Esophagus muscularis mucosa (tissue), 4 donors: ENCODE measurements at regions not wholly inside any gene's neighbourhood (a gene's known extent, or its start where the extent isn't known, plus 50 kb on each side); places are given as distances from the start of the nearest gene placed in this dataset.
A peak's percentile ranks its signal among the peaks of the same experiment; 100 is the strongest.

Experiments used
- DNase-seq: peaks from one replicate; pipeline ENCODE4 v3.0.0-alpha.2; 2017; ENCODE audit errors: extremely low spot score
- H3K27ac ChIP-seq, 4 donors: fragments of 200-600 bp; sonication (generic); replicated peaks in 1 of 4; 1 replicate in 3 of 4; 2 replicates in 1 of 4; pipeline ENCODE4 v1.5.1; 2016 to 2019; ENCODE audit warnings: mild to moderate bottlenecking in 1 of 4
- H3K27me3 ChIP-seq, 4 donors: fragments of 200-600 bp; sonication (generic); one replicate each; pipeline versions ENCODE4 v1.5.1 to v1.6.0; 2016 to 2019
- H3K36me3 ChIP-seq, 4 donors: fragments of 200-600 bp; sonication (generic); one replicate each; pipeline ENCODE4 v1.5.1; 2016 to 2019
- H3K4me1 ChIP-seq, 4 donors: fragments of 200-600 bp; sonication (generic); one replicate each; pipeline ENCODE4 v1.5.1; 2016 to 2019
- H3K4me3 ChIP-seq, 4 donors: fragments of 200-600 bp; sonication (generic); 1 replicate in 2 of 4; 2 replicates in 2 of 4; pipeline ENCODE4 v1.5.1; 2016 to 2019; ENCODE audit warnings: mild to moderate bottlenecking in 4 of 4, moderate library complexity in 1 of 4
- H3K9me3 ChIP-seq, 4 donors: fragments of 200-600 bp; sonication (generic); 1 replicate in 3 of 4; 2 replicates in 1 of 4; pipeline ENCODE4 v1.5.1; 2016 to 2019
- CTCF ChIP-seq, 3 experiments: fragments of 200-600 bp in 2 of 3; fragments of 450-650 bp in 1 of 3; sonication (generic) in 2 of 3; IDR thresholded peaks; one replicate each; pipeline ENCODE4 v1.5.1; 2017 to 2019; ENCODE audit warnings: antibody characterized with exemption in 3 of 3, mild to moderate bottlenecking in 2 of 3, moderate library complexity in 1 of 3
- EP300 ChIP-seq: sonication (generic); formaldehyde crosslinking; IDR thresholded peaks from one replicate; pipeline ENCODE4 v1.6.1; 2017; ENCODE audit warnings: antibody characterized with exemption
- POLR2A ChIP-seq: fragments of 450-650 bp; IDR thresholded peaks from one replicate; pipeline ENCODE4 v1.6.1; 2017; ENCODE audit warnings: antibody characterized with exemption, moderate library complexity, mild to moderate bottlenecking, low read depth
- POLR2AphosphoS5 ChIP-seq, 2 donors: sonication (generic); formaldehyde crosslinking; IDR thresholded peaks; one replicate each; pipeline ENCODE4 v1.6.1; 2017; ENCODE audit warnings: antibody characterized with exemption in 2 of 2
- WGBS: methylation state at CpG from one replicate; pipeline ENCODE4 v1.1.5; 2018; 5-methylcytosine and 5-hydroxymethylcytosine counted together
- intact Hi-C: fragments of 100-400 bp; cut with DNase I; formaldehyde crosslinking; loops from one replicate; pipeline ENCODE4 v1.15.1; 2023

GRCh38 chr7:132654150-132654549 is 77.9 kb upstream of the PLXNA4 start:
- Histone ChIP-seq H3K4me3 (no peak overlapping the region), H3K27ac (no peak overlapping the region), H3K9me3 (no peaks in the 10 kb centered on the region), H3K4me1 (peaks cover 0 to 10% (median 3%) of the 10 kb centered on the region in 4 donors), H3K27me3 (peaks cover 0 to 10% (median 0%) of the 10 kb centered on the region in 4 donors), H3K36me3 (no peaks in the 10 kb centered on the region)
- intact Hi-C loops, result no loop called here
- TF ChIP-seq CTCF (IDR thresholded peaks at IDR 0.05), result peak in 1 of 3 experiments; percentile 15
- TF ChIP-seq POLR2AphosphoS5 (IDR thresholded peaks at IDR 0.05), result no peak
- 68% methylated on average over 3 of the region's 3 CpGs for WGBS
- no peak for DNase-seq

- peaks cover 0 to 10% (median 0%) of the 10 kb centered on the region in 4 donors for H3K27me3 ChIP-seq
- no peak overlapping the region for H3K4me3 ChIP-seq
- no peak for TF ChIP-seq POLR2AphosphoS5 (IDR thresholded peaks at IDR 0.05)
- TF ChIP-seq EP300, result no peak
- TF ChIP-seq CTCF (IDR thresholded peaks at IDR 0.05), result no peak
- no peak for TF ChIP-seq POLR2A
- intact Hi-C loops, result no loop called here
- no peak for DNase-seq
- H3K4me1 ChIP-seq, result peaks cover 0 to 10% (median 3%) of the 10 kb centered on the region in 4 donors
- no peaks in the 10 kb centered on the region for H3K36me3 ChIP-seq
- WGBS, result 100% methylated on average over 3 of the region's 4 CpGs
- no peak overlapping the region for H3K27ac ChIP-seq
- H3K9me3 ChIP-seq, result no peaks in the 10 kb centered on the region
Observed at GRCh38 chr7:132653366-132653930, 77.2 kb upstream of the PLXNA4 start.

GRCh38 chr7:132652507-132652906 is 76.2 kb upstream of the PLXNA4 start:
- Histone ChIP-seq H3K27me3 (peaks cover 0 to 10% (median 0%) of the 10 kb centered on the region in 4 donors), H3K4me1 (peaks cover 0 to 10% (median 3%) of the 10 kb centered on the region in 4 donors), H3K4me3 (no peak overlapping the region), H3K27ac (no peak overlapping the region), H3K36me3 (no peaks in the 10 kb centered on the region), H3K9me3 (no peaks in the 10 kb centered on the region)
- intact Hi-C loops, result no loop called here
- WGBS, result 91% methylated on average over 1 of the region's 1 CpG
- DNase-seq, result no peak
- TF ChIP-seq POLR2AphosphoS5 (IDR thresholded peaks at IDR 0.05) (no peak), POLR2A (no peak), CTCF (IDR thresholded peaks at IDR 0.05) (no peak), EP300 (no peak)

- Histone ChIP-seq H3K27me3 (peaks cover 0 to 10% (median 0%) of the 10 kb centered on the region in 4 donors), H3K36me3 (no peaks in the 10 kb centered on the region), H3K4me1 (peaks cover 0 to 10% (median 3%) of the 10 kb centered on the region in 4 donors), H3K4me3 (no peak overlapping the region), H3K9me3 (no peaks in the 10 kb centered on the region), H3K27ac (no peak overlapping the region)
- DNase-seq, result no peak
- WGBS, result 23% methylated on average over 3 of the region's 3 CpGs
- TF ChIP-seq POLR2A (no peak), POLR2AphosphoS5 (IDR thresholded peaks at IDR 0.05) (no peak), CTCF (IDR thresholded peaks at IDR 0.05) (no peak), EP300 (no peak)
- intact Hi-C loops, result no loop called here
Observed at GRCh38 chr7:132650498-132650897, 74.2 kb upstream of the PLXNA4 start.

GRCh38 chr7:132647311-132647710 is 71.0 kb upstream of the PLXNA4 start:
- Histone ChIP-seq H3K27me3 (no peaks in the 10 kb centered on the region), H3K4me3 (no peak overlapping the region), H3K9me3 (no peaks in the 10 kb centered on the region), H3K4me1 (peaks cover 0 to 5% (median 0%) of the 10 kb centered on the region in 4 donors), H3K27ac (no peak overlapping the region), H3K36me3 (no peaks in the 10 kb centered on the region)
- intact Hi-C loops, result no loop called here
- no peak for TF ChIP-seq POLR2A
- no peak for TF ChIP-seq EP300
- no peak for TF ChIP-seq POLR2AphosphoS5 (IDR thresholded peaks at IDR 0.05)
- no peak for TF ChIP-seq CTCF (IDR thresholded peaks at IDR 0.05)
- 89% methylated on average over 1 of the region's 1 CpG for WGBS
- DNase-seq, result no peak
